GM12874 (cell line): ENCODE measurements at regions not wholly inside any gene's neighbourhood (a gene's known extent, or its start where the extent isn't known, plus 50 kb on each side); places are given as distances from the start of the nearest gene placed in this dataset.

Source experiments
- TF ChIP-seq, protein P1 (sequence below): IDR thresholded peaks from 2 replicates; pipeline ENCODE4 v1.5.1; 2011; ENCODE audit warnings: low read depth, mild to moderate bottlenecking, control low read depth, low read length, moderate library complexity; ENCODE audit not compliant: insufficient read depth

- TF ChIP-seq, protein P1, sequence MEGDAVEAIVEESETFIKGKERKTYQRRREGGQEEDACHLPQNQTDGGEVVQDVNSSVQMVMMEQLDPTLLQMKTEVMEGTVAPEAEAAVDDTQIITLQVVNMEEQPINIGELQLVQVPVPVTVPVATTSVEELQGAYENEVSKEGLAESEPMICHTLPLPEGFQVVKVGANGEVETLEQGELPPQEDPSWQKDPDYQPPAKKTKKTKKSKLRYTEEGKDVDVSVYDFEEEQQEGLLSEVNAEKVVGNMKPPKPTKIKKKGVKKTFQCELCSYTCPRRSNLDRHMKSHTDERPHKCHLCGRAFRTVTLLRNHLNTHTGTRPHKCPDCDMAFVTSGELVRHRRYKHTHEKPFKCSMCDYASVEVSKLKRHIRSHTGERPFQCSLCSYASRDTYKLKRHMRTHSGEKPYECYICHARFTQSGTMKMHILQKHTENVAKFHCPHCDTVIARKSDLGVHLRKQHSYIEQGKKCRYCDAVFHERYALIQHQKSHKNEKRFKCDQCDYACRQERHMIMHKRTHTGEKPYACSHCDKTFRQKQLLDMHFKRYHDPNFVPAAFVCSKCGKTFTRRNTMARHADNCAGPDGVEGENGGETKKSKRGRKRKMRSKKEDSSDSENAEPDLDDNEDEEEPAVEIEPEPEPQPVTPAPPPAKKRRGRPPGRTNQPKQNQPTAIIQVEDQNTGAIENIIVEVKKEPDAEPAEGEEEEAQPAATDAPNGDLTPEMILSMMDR, result no peak
These were observed 95.4 kb upstream of the MRI1 start for GRCh38 chr19:13668964-13669363.

DNA sequence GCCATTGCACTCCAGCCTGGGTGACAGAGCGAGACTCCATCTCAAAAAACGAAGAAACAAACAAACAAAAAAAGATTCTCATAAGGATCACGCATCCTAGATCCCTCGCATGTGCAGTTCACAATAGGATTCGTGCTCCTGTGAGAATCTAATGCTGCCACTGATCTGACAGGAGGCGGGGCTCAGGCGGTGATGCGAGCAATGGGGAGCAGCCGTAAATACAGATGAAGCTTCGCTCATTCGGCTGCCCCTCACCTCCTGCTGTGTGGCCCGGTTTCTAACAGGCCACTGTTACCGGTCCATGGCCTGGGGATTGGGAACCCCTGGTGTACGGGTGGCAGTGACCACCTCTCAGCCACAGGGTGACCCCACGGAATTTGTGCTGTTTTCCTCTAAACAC lies 98.2 kb upstream of the MRI1 start:
- TF ChIP-seq, protein P1, result no peak

GRCh38 chr19:13665125-13665905 lies 99.0 kb upstream of the MRI1 start:
- TF ChIP-seq, protein P1, result no peak

DNA sequence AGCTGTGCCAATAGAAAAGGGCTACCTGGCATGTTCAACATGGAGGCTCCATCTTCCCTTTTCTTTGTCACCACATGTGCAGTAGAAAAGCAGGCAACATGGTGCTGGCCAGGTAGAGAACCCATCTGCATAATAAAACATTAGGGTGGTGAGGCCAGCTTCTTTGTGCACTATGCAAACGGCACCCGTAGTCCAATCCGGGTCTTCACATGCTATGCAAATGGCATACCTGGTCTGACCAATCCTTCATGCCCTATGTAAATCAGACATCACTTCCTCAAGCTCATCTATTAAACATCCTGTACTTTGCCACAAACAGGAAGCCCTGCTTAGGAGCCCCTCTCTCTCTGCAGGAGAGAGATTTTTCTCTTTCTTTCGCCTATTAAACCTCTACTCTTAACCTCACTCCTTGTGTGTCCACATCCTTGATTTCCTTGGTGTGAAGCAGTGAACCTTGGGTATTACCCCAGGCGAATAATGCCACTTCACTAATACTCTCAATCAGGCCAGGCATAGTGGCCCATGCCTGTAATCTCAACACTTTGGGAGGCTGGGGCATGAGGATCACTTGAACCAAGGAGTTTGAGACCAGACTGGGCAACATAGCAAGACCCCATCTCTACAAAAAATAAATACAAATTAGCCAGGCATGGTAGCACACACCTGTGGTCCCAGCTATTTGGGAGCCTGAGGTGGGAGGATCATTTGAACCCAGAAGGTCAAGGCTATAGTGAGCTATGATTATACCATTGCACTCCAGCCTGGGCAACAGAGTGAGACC lies 111.3 kb upstream of the MRI1 start:
- TF ChIP-seq, protein P1, result no peak

GRCh38 chr19:13646758-13647157 lies 117.6 kb upstream of the MRI1 start:
- TF ChIP-seq, protein P1, result no peak

- TF ChIP-seq, protein P1, result no peak
These were observed 119.7 kb upstream of the MRI1 start for GRCh38 chr19:13644645-13645044.

- TF ChIP-seq, protein P1, result no peak
These were observed 123.7 kb upstream of the MRI1 start for GRCh38 chr19:13640611-13641010.
